ENCODE measurements at regions not wholly inside any gene's neighbourhood (a gene's known extent, or its start where the extent isn't known, plus 50 kb on each side); places are given as distances from the start of the nearest gene placed in this dataset.

GRCh38 chr20:16111172-16111832 lies 461.9 kb downstream of the KIF16B start:
- no peaks in the 10 kb centered on the region for H3K27me3 Mint-ChIP-seq

GRCh38 chr20:16107172-16107870 lies 465.9 kb downstream of the KIF16B start:
- DNase-seq: no peak
- no peak for ATAC-seq
- peaks cover 4% of the 10 kb centered on the region for H3K9me3 Mint-ChIP-seq (ENCODE audit: low read depth)
- no peaks in the 10 kb centered on the region for H3K4me1 Mint-ChIP-seq
- no peaks in the 10 kb centered on the region for H3K36me3 Mint-ChIP-seq (ENCODE audit: low read depth)
- H3K27me3 Mint-ChIP-seq: no peaks in the 10 kb centered on the region
- no peak overlapping the region for H3K27ac Mint-ChIP-seq
- intact Hi-C loops (cut with DNase I, micrococcal nuclease): no loop called here
- H3K4me3 Mint-ChIP-seq: no peak overlapping the region
- ChIA-PET POLR2A (no interaction called here), CTCF (no interaction called here)

More at GRCh38 chr20:16111172-16111832, 461.9 kb downstream of the KIF16B start:
- no peak overlapping the region for H3K4me3 Mint-ChIP-seq
- H3K27ac Mint-ChIP-seq: no peak overlapping the region
- ChIA-PET POLR2A (no interaction called here), CTCF (no interaction called here)
- intact Hi-C loops (cut with DNase I, micrococcal nuclease): no loop called here
- H3K9me3 Mint-ChIP-seq (ENCODE audit: low read depth): no peaks in the 10 kb centered on the region
- DNase-seq (no peak), ATAC-seq (no peak)
- no peaks in the 10 kb centered on the region for H3K36me3 Mint-ChIP-seq (ENCODE audit: low read depth)
- no peaks in the 10 kb centered on the region for H3K4me1 Mint-ChIP-seq

GRCh38 chr20:16106191-16106849 lies 466.9 kb downstream of the KIF16B start:
- POLR2A ChIA-PET: no interaction called here
- CTCF ChIA-PET: interaction anchor here (0.5 kb wide), 1 partner anchor 9 kb away, joined by 4 read pairs; no protein-coding TSS in a partner anchor
- no peak overlapping the region for H3K27ac Mint-ChIP-seq

GRCh38 chr20:16104783-16105182 lies 468.5 kb downstream of the KIF16B start:
- H3K4me3 Mint-ChIP-seq: no peak overlapping the region
- DNase-seq (no peak), ATAC-seq (no peak)
- H3K27me3 Mint-ChIP-seq: no peaks in the 10 kb centered on the region
- intact Hi-C loops (cut with DNase I, micrococcal nuclease): no loop called here
- POLR2A ChIA-PET: no interaction called here
- H3K36me3 Mint-ChIP-seq (ENCODE audit: low read depth): no peaks in the 10 kb centered on the region
- CTCF ChIA-PET: no interaction called here
- peaks cover 4% of the 10 kb centered on the region for H3K9me3 Mint-ChIP-seq (ENCODE audit: low read depth)
- H3K27ac Mint-ChIP-seq: no peak overlapping the region
- H3K4me1 Mint-ChIP-seq: no peaks in the 10 kb centered on the region

More at GRCh38 chr20:16106191-16106849, 466.9 kb downstream of the KIF16B start:
- Mint-ChIP-seq H3K36me3 (ENCODE audit: low read depth) (no peaks in the 10 kb centered on the region), H3K4me3 (no peak overlapping the region), H3K27me3 (no peaks in the 10 kb centered on the region), H3K4me1 (no peaks in the 10 kb centered on the region), H3K9me3 (ENCODE audit: low read depth) (peaks cover 4% of the 10 kb centered on the region)
- intact Hi-C loops (cut with DNase I, micrococcal nuclease): no loop called here
- ATAC-seq: no peak
- DNase-seq: no peak

Data from activated CD4-positive, alpha-beta T cell treated with anti-CD3 and anti-CD28 coated beads for 36 hours (primary cell).